Fibroblast of lung (primary cell): ENCODE measurements at regions not wholly inside any gene's neighbourhood (a gene's known extent, or its start where the extent isn't known, plus 50 kb on each side); places are given as distances from the start of the nearest gene placed in this dataset.
A peak's percentile ranks its signal among the peaks of the same experiment; 100 is the strongest.

ENCODE experiments used
- DNase-seq, 2 donors: peaks; one replicate each; pipeline versions ENCODE4 v3.0.0 to v3.0.0-alpha.2; 2010; ENCODE audit warnings: low read depth in 2 of 2
- H2AFZ ChIP-seq: 2 replicates; pipeline ENCODE4 v1.5.1; 2012; ENCODE audit warnings: low read length, control low read depth, inconsistent platforms
- H3K27ac ChIP-seq: 2 replicates; pipeline ENCODE4 v1.5.1; 2011; ENCODE audit warnings: low read length, control low read depth; ENCODE audit not compliant: insufficient read depth
- H3K27me3 ChIP-seq: 2 replicates; pipeline ENCODE4 v1.5.1; 2011; ENCODE audit warnings: mild to moderate bottlenecking, low read length; ENCODE audit not compliant: control insufficient read depth, insufficient read depth
- H3K36me3 ChIP-seq: 2 replicates; pipeline ENCODE4 v1.5.1; 2011; ENCODE audit warnings: low read length; ENCODE audit not compliant: control insufficient read depth, insufficient read depth
- H3K4me1 ChIP-seq: 2 replicates; pipeline ENCODE4 v1.5.1; 2011; ENCODE audit warnings: low read length; ENCODE audit not compliant: control insufficient read depth, insufficient read depth; ENCODE audit errors: extremely low read depth
- H3K4me2 ChIP-seq: 2 replicates; pipeline ENCODE4 v1.5.1; 2011; ENCODE audit warnings: low read length, control low read depth; ENCODE audit not compliant: insufficient read depth; ENCODE audit errors: extremely low read depth
- H3K4me3 ChIP-seq, 4 experiments: fragments of 200-600 bp in 1 of 4; sonication (generic) in 1 of 4; replicated peaks in 1 of 4; 2 replicates each; pipeline ENCODE4 v1.5.1; 2011 to 2016; ENCODE audit warnings: low read length in 4 of 4, low read depth in 3 of 4, mild to moderate bottlenecking in 3 of 4, control low read depth in 2 of 4, inconsistent platforms in 1 of 4, mixed read lengths in 1 of 4; ENCODE audit not compliant: insufficient read depth in 1 of 4; ENCODE audit errors: control extremely low read depth in 1 of 4
- H3K79me2 ChIP-seq: 2 replicates; pipeline ENCODE4 v1.5.1; 2012; ENCODE audit warnings: mild to moderate bottlenecking, low read length, inconsistent platforms; ENCODE audit not compliant: control insufficient read depth, insufficient read depth
- H3K9ac ChIP-seq: 2 replicates; pipeline ENCODE4 v1.5.1; 2011; ENCODE audit warnings: mild to moderate bottlenecking, low read length, control low read depth; ENCODE audit not compliant: insufficient read depth
- H3K9me3 ChIP-seq: 2 replicates; pipeline ENCODE4 v1.5.1; 2012; ENCODE audit warnings: low read depth, low read length; ENCODE audit not compliant: control insufficient read depth, insufficient read depth
- H4K20me1 ChIP-seq: 2 replicates; pipeline ENCODE4 v1.5.1; 2011; ENCODE audit warnings: low read length; ENCODE audit not compliant: control insufficient read depth, insufficient read depth; ENCODE audit errors: extremely low read depth
- CTCF ChIP-seq, 2 donors: IDR thresholded peaks in 1 of 2; conservative IDR thresholded peaks in 1 of 2; 1 replicate in 1 of 2; 2 replicates in 1 of 2; pipeline ENCODE4 v1.5.1; 2011 to 2012; ENCODE audit warnings: low read length in 2 of 2, control low read depth in 1 of 2, inconsistent platforms in 1 of 2, low read depth in 1 of 2, mild to moderate bottlenecking in 1 of 2
- EZH2 ChIP-seq: IDR thresholded peaks from 2 replicates; pipeline ENCODE4 v1.5.1; 2012; ENCODE audit warnings: low read length, control low read depth, mild to moderate bottlenecking; ENCODE audit errors: missing control alignments

DNA sequence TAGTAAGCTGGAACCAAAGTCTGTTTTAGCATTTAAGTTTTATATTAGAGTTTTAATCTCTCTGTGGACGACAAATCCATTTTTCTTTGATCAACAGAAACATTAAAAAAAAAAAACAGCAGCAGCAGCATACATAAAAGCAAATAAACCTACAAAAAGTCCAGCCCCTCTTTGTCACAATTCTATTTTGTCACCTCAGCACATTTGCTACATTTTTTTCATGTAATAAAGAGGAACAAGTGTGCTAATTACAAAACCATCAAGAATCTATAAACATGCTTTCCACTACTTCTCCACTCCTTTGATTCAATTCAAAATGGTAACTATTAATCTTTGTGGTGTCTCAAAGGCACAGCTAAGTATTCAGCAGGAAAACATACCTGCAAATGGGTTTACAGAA lies 259.8 kb upstream of the GNAI1 start:
- Histone ChIP-seq H3K27ac (no peak overlapping the region), H3K4me3 (no peak overlapping the region), H4K20me1 (no peaks in the 10 kb centered on the region), H2AFZ (no peak overlapping the region), H3K36me3 (no peaks in the 10 kb centered on the region), H3K79me2 (no peaks in the 10 kb centered on the region), H3K27me3 (no peaks in the 10 kb centered on the region), H3K4me1 (peaks cover 9% of the 10 kb centered on the region), H3K4me2 (no peak overlapping the region), H3K9me3 (no peaks in the 10 kb centered on the region), H3K9ac (no peak overlapping the region)
- no peak for DNase-seq
- TF ChIP-seq EZH2 (no peak), CTCF (conservative IDR thresholded peaks at IDR 0.05 in 1 of 2, IDR thresholded peaks at IDR 0.05 in 1 of 2; ENCODE audit: low read depth in 1 of 2, low read length in 2 of 2) (no peak)

- H3K4me3 ChIP-seq: no peak overlapping the region
- peaks cover 3% of the 10 kb centered on the region for H3K4me1 ChIP-seq
- H2AFZ ChIP-seq: no peak overlapping the region
- no peak overlapping the region for H3K9ac ChIP-seq
- no peaks in the 10 kb centered on the region for H3K79me2 ChIP-seq
- no peaks in the 10 kb centered on the region for H3K27me3 ChIP-seq
- no peaks in the 10 kb centered on the region for H3K36me3 ChIP-seq
- DNase-seq: no peak
- no peak for TF ChIP-seq CTCF (conservative IDR thresholded peaks at IDR 0.05 in 1 of 2, IDR thresholded peaks at IDR 0.05 in 1 of 2; ENCODE audit: low read depth in 1 of 2, low read length in 2 of 2)
- TF ChIP-seq EZH2: no peak
- H3K9me3 ChIP-seq: no peaks in the 10 kb centered on the region
- no peak overlapping the region for H3K4me2 ChIP-seq
- H3K27ac ChIP-seq: no peak overlapping the region
- no peaks in the 10 kb centered on the region for H4K20me1 ChIP-seq
Measured at GRCh38 chr7:79872176-79872575, 262.5 kb upstream of the GNAI1 start.

GRCh38 chr7:79868010-79868409 lies 266.6 kb upstream of the GNAI1 start:
- peak in 1 of 2 donors; percentile 20 for DNase-seq
- TF ChIP-seq CTCF (conservative IDR thresholded peaks at IDR 0.05 in 1 of 2, IDR thresholded peaks at IDR 0.05 in 1 of 2; ENCODE audit: low read depth in 1 of 2, low read length in 2 of 2) (no peak), EZH2 (no peak)
- Histone ChIP-seq H3K36me3 (no peaks in the 10 kb centered on the region), H3K4me3 (peak overlapping the region in 1 of 4 experiments; percentile 5), H3K27me3 (no peaks in the 10 kb centered on the region), H3K9me3 (no peaks in the 10 kb centered on the region), H3K4me2 (peak overlapping the region; percentile 18), H3K9ac (no peak overlapping the region), H2AFZ (peak overlapping the region; percentile 37), H3K79me2 (no peaks in the 10 kb centered on the region), H4K20me1 (no peaks in the 10 kb centered on the region), H3K27ac (no peak overlapping the region), H3K4me1 (no peaks in the 10 kb centered on the region)
